T-helper 2 cell treated with Interferon-gamma antibody and Interleukin-4, amounts not matched to agents 5 μg/mL and 100 μg/mL, for 36 hours (primary cell): ENCODE measurements at regions not wholly inside any gene's neighbourhood (a gene's known extent, or its start where the extent isn't known, plus 50 kb on each side); places are given as distances from the start of the nearest gene placed in this dataset.
A peak's percentile ranks its signal among the peaks of the same experiment; 100 is the strongest.
"Not testable (repeated sequence)": the region's sequence is repeated elsewhere in the genome, so short reads cannot be mapped to it uniquely, and the experiment has no call there.

Source experiments
- DNase-seq: peaks from one replicate; pipeline ENCODE4 v3.0.0; 2021; ENCODE audit warnings: low spot score
- H3K27ac Mint-ChIP-seq: one replicate; pipeline ENCODE4 v1.8.0; 2021; ENCODE audit warnings: mild to moderate bottlenecking, mixed read lengths
- H3K27me3 Mint-ChIP-seq: one replicate; pipeline ENCODE4 v1.8.0; 2021; ENCODE audit warnings: low read depth, mixed read lengths
- H3K36me3 Mint-ChIP-seq: one replicate; pipeline ENCODE4 v1.8.0; 2021; ENCODE audit warnings: low read depth, mixed read lengths
- H3K4me1 Mint-ChIP-seq: one replicate; pipeline ENCODE4 v1.8.0; 2021; ENCODE audit warnings: low read depth, mixed read lengths
- H3K4me3 Mint-ChIP-seq: one replicate; pipeline ENCODE4 v1.8.0; 2022; ENCODE audit warnings: mild to moderate bottlenecking, moderate library complexity, mixed read lengths
- H3K9me3 Mint-ChIP-seq: one replicate; pipeline ENCODE4 v1.8.0; 2021; ENCODE audit warnings: mixed read lengths

GRCh38 chr4:10810411-10810810, 125.8 kb upstream of the CLNK start:
- no peaks in the 10 kb centered on the region for H3K27me3 Mint-ChIP-seq
- H3K36me3 Mint-ChIP-seq, result no peaks in the 10 kb centered on the region
- DNase-seq, result no peak
- H3K4me1 Mint-ChIP-seq, result no peaks in the 10 kb centered on the region
- H3K4me3 Mint-ChIP-seq, result no peak overlapping the region
- no peak overlapping the region for H3K27ac Mint-ChIP-seq
- H3K9me3 Mint-ChIP-seq, result peaks cover 11% of the 10 kb centered on the region

GRCh38 chr4:10809905-10810304, 125.3 kb upstream of the CLNK start:
- DNase-seq, result no peak
- Mint-ChIP-seq H3K27ac (no peak overlapping the region), H3K36me3 (no peaks in the 10 kb centered on the region), H3K4me3 (no peak overlapping the region), H3K4me1 (no peaks in the 10 kb centered on the region), H3K27me3 (no peaks in the 10 kb centered on the region), H3K9me3 (peaks cover 13% of the 10 kb centered on the region)

GRCh38 chr4:10808591-10808990, 124.0 kb upstream of the CLNK start:
- H3K4me3 Mint-ChIP-seq, result no peak overlapping the region
- H3K9me3 Mint-ChIP-seq, result peaks cover 18% of the 10 kb centered on the region
- H3K36me3 Mint-ChIP-seq, result no peaks in the 10 kb centered on the region
- DNase-seq, result no peak
- no peaks in the 10 kb centered on the region for H3K4me1 Mint-ChIP-seq
- no peak overlapping the region for H3K27ac Mint-ChIP-seq
- H3K27me3 Mint-ChIP-seq, result no peaks in the 10 kb centered on the region

- Mint-ChIP-seq H3K36me3 (no peaks in the 10 kb centered on the region), H3K4me1 (no peaks in the 10 kb centered on the region), H3K27ac (no peak overlapping the region), H3K27me3 (no peaks in the 10 kb centered on the region), H3K9me3 (peaks cover 18% of the 10 kb centered on the region), H3K4me3 (no peak overlapping the region)
- no peak for DNase-seq
Measured at GRCh38 chr4:10806953-10807645, 122.5 kb upstream of the CLNK start.

- DNase-seq, result no peak
- H3K4me3 Mint-ChIP-seq, result no peak overlapping the region
Measured at GRCh38 chr4:10803713-10804343, 119.3 kb upstream of the CLNK start.

GRCh38 chr4:10787365-10787764, 102.8 kb upstream of the CLNK start:
- H3K4me1 Mint-ChIP-seq, result peaks cover 3% of the 10 kb centered on the region
- peaks cover 2% of the 10 kb centered on the region for H3K27me3 Mint-ChIP-seq
- H3K4me3 Mint-ChIP-seq, result no peak overlapping the region
- DNase-seq, result no peak
- H3K9me3 Mint-ChIP-seq, result peaks cover 6% of the 10 kb centered on the region
- no peaks in the 10 kb centered on the region for H3K36me3 Mint-ChIP-seq
- H3K27ac Mint-ChIP-seq, result no peak overlapping the region

More at GRCh38 chr4:10803713-10804343, 119.3 kb upstream of the CLNK start:
- Mint-ChIP-seq H3K9me3 (peaks cover 19% of the 10 kb centered on the region), H3K27ac (no peak overlapping the region), H3K36me3 (no peaks in the 10 kb centered on the region), H3K4me1 (no peaks in the 10 kb centered on the region), H3K27me3 (no peaks in the 10 kb centered on the region)

GRCh38 chr4:10784621-10785020, 100.1 kb upstream of the CLNK start:
- H3K27me3 Mint-ChIP-seq, result peaks cover 2% of the 10 kb centered on the region
- H3K4me1 Mint-ChIP-seq, result peaks cover 7% of the 10 kb centered on the region
- H3K36me3 Mint-ChIP-seq, result no peaks in the 10 kb centered on the region
- no peak overlapping the region for H3K27ac Mint-ChIP-seq
- no peaks in the 10 kb centered on the region for H3K9me3 Mint-ChIP-seq
- DNase-seq, result no peak
- H3K4me3 Mint-ChIP-seq, result no peak overlapping the region

- no peak overlapping the region for H3K4me3 Mint-ChIP-seq
- H3K4me1 Mint-ChIP-seq, result peaks cover 7% of the 10 kb centered on the region
- no peak for DNase-seq
- no peaks in the 10 kb centered on the region for H3K27me3 Mint-ChIP-seq
- no peaks in the 10 kb centered on the region for H3K9me3 Mint-ChIP-seq
- no peaks in the 10 kb centered on the region for H3K36me3 Mint-ChIP-seq
- no peak overlapping the region for H3K27ac Mint-ChIP-seq
Measured at GRCh38 chr4:10783351-10783750, 98.8 kb upstream of the CLNK start.

- no peaks in the 10 kb centered on the region for H3K9me3 Mint-ChIP-seq
- H3K4me1 Mint-ChIP-seq, result peaks cover 7% of the 10 kb centered on the region
- no peak overlapping the region for H3K27ac Mint-ChIP-seq
- H3K36me3 Mint-ChIP-seq, result no peaks in the 10 kb centered on the region
- no peak overlapping the region for H3K4me3 Mint-ChIP-seq
- H3K27me3 Mint-ChIP-seq, result no peaks in the 10 kb centered on the region
- peak; percentile 51 for DNase-seq
Measured at GRCh38 chr4:10781805-10782204, 97.2 kb upstream of the CLNK start.

GRCh38 chr4:10780803-10781202, 96.2 kb upstream of the CLNK start:
- not testable (repeated sequence) for H3K27ac Mint-ChIP-seq, H3K36me3 Mint-ChIP-seq, DNase-seq, H3K4me3 Mint-ChIP-seq, H3K4me1 Mint-ChIP-seq, H3K9me3 Mint-ChIP-seq, H3K27me3 Mint-ChIP-seq

GRCh38 chr4:10775132-10775531, 90.6 kb upstream of the CLNK start:
- peaks cover 18% of the 10 kb centered on the region for H3K9me3 Mint-ChIP-seq
- H3K27me3 Mint-ChIP-seq, H3K36me3 Mint-ChIP-seq, H3K27ac Mint-ChIP-seq, DNase-seq, H3K4me1 Mint-ChIP-seq, H3K4me3 Mint-ChIP-seq: not testable (repeated sequence)

GRCh38 chr4:10773656-10774055, 89.1 kb upstream of the CLNK start:
- DNase-seq, result no peak
- Mint-ChIP-seq H3K9me3 (peaks cover 20% of the 10 kb centered on the region), H3K4me3 (no peak overlapping the region), H3K4me1 (no peaks in the 10 kb centered on the region), H3K27me3 (no peaks in the 10 kb centered on the region), H3K27ac (no peak overlapping the region), H3K36me3 (no peaks in the 10 kb centered on the region)

- Mint-ChIP-seq H3K27ac (no peak overlapping the region), H3K36me3 (no peaks in the 10 kb centered on the region), H3K9me3 (peaks cover 20% of the 10 kb centered on the region), H3K27me3 (no peaks in the 10 kb centered on the region), H3K4me1 (no peaks in the 10 kb centered on the region), H3K4me3 (no peak overlapping the region)
- DNase-seq, result no peak
Measured at GRCh38 chr4:10773010-10773409, 88.4 kb upstream of the CLNK start.

GRCh38 chr4:10765386-10765785, 80.8 kb upstream of the CLNK start:
- H3K27me3 Mint-ChIP-seq, result no peaks in the 10 kb centered on the region
- DNase-seq, result no peak
- no peak overlapping the region for H3K4me3 Mint-ChIP-seq
- H3K36me3 Mint-ChIP-seq, result no peaks in the 10 kb centered on the region
- H3K4me1 Mint-ChIP-seq, result no peaks in the 10 kb centered on the region
- peaks cover 16% of the 10 kb centered on the region for H3K9me3 Mint-ChIP-seq
- H3K27ac Mint-ChIP-seq, result no peak overlapping the region

- no peak for DNase-seq
- H3K9me3 Mint-ChIP-seq, result peaks cover 12% of the 10 kb centered on the region
- no peaks in the 10 kb centered on the region for H3K27me3 Mint-ChIP-seq
- H3K27ac Mint-ChIP-seq, result no peak overlapping the region
- no peak overlapping the region for H3K4me3 Mint-ChIP-seq
- no peaks in the 10 kb centered on the region for H3K36me3 Mint-ChIP-seq
- no peaks in the 10 kb centered on the region for H3K4me1 Mint-ChIP-seq
Measured at GRCh38 chr4:10762561-10762960, 78.0 kb upstream of the CLNK start.
